ENCODE measurements at regions not wholly inside any gene's neighbourhood (a gene's known extent, or its start where the extent isn't known, plus 50 kb on each side); places are given as distances from the start of the nearest gene placed in this dataset.

DNA sequence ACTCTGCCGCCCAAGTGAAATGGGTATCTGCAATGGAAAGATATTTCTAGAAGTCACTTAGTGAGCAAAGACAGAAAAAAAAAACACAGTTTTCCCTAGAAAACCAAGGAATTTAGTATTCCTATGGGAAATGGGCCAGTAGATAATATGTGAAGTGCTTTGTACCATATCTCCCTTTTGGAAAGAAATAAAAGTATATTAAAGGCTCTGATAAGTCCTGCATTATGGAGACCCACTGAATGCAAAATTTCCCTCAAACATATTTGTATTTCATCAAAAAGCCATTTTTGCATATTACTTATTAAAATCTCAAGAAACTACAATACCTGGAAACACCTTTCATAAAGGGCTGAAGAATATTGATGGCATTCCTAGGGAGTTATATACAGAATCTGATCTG lies 51.6 kb upstream of the DYNLRB2 start:
- DNase-seq = no peak

DNA sequence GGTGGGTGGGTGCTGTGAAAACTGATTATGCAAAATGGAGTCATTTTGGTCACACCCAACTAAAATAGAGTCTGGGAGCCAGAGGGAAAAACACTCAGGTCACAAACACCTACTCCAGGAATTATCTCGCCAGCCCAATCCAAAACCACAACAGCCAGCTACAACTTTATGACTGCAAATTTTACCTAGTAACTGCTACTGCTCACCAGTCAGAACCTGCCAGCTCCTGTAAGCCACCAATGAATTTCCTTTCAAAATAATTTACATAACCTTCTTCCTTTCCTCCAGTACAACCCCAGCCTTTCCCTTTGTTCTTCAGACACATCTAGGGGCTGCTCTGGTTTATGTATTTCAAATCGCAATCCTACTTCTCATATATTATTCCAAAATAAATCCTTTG lies 52.6 kb upstream of the DYNLRB2 start:
- no peak for DNase-seq

DNA sequence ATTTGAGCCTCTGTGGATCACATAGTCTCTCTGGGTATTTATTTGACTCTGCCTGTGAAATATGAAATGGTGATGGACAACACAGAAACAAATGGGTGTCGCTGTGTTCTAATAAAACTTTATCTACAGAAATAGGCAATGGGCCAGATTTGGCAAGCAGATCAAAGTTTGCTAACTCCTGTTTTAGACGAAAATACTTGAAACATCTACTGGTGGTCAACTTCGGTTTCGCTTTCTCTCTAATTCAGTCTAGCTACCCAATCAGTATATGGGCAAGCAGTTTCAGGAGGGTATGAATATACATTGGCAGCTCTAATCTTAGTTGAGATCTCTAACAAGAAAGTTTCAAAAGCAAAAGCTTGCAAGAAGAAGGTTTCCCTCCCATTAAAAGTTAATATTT lies 60.1 kb upstream of the DYNLRB2 start:
- no peak for DNase-seq

DNA sequence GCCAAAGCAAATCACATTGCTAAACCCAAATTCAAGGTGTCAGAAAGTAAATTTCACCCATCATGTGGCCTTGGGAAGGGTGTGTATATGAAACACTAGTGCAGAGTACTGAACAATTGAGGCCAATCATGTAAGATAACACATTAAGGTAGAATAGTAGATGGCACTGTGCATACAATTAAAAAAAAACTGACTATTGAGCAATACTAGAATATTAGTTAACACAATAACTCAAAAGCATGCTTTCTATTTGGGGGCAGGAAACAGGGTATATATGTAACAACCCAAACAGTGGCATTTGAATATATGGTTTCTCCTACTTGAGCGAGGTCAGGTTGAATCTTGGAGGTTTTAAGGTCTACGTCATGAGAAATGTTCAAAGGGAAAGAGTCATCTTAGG lies 63.0 kb upstream of the DYNLRB2 start:
- DNase-seq = no peak

DNA sequence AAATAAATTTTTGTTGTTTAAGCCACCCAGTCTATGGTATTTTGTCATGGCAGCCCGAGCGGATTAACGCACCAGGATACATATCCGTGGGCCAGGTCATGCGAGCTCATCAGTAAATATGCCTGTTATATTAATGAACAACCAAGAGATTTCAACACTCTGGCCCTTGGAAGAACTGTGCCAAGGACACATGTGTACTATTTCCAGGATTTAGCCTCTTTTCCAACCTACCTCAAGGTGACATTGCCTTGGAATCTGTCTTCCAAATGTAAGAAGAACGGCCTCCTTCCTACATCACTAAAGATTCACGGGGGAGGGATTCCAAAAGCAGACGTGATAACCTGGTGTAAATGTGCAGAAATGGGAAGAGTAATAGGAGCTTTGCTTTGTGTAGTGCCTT lies 72.8 kb upstream of the DYNLRB2 start:
- no peak for DNase-seq

DNA sequence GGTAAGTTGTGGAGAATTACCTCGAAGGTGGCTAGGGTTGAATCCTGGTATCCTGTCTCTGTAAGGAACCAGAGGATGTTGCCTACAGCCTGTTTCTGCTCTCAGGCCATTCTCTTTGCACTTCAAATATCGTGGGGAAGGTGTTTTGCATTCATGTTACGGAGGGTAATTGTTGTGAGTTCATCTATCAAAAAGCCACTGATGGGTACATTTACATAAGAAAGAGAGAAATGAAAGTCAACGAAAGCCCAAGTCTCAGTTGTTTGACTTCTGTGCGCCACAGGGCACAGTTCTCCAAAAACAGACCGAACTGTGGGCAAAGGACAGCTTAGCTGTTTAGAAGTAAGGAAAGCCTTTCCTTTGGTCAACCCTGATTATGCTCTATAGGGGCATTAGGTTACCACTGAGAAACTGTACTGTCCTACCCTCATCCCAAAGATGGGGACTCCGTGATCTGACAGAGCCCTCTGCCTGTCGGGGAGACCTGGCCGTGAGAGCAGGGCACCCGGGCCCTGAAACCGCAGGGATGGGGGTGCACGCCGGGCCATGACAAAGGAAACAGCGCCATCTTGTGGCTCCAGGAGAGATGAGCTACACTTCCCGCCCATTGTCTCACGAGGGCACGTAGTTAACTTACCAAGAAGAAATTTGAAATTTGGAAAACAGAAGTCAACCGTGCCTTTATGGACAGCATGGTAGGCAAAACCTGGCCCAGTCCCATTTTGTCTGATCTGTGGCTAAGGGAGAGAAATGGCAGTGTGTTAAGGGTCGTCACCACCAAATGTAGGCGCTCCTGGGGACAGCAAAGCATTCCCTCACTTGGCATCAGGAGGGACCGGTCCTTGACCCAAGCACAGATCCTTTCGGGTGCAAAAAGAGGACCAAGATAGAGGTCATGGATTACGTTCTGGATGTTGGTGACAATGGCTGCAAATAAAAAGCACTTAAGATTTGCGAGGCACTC lies 74.5 kb upstream of the DYNLRB2 start:
- DNase-seq = peak; percentile 65 to 80 (median 77)

DNA sequence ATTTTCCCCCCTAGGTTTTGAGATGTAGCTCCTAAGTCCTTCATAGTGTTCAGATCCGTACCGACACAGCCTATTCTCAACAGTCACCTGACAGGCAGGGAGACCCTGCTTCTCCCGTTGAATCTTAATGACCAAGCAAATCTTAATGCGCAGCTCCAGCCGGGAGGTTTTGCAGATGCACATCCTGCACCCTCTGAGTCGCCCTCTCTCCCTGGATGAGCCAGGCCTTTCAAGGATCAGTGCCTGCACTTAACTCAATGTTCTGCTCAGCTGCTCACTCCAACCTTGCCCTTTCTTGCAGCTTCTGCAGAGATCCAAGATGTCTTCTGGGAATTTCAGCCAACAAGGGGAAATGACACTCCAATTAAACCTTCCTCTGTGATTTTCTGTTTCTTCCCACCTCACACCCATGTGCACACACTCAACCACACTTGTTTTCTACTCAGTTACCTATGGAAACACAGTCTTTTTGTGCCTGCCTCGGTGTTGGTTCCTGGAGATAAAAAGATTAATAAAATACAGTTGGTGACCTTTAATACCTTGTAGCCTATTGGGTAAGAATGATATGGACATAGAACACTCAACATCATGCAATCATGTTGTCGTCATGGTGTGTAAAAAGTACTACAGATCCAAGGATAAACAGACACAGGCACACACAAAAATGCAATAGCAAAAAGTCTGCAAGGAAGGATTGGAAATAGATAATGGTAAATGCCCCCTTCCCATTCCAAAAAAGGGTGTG lies 76.9 kb upstream of the DYNLRB2 start:
- DNase-seq = no peak

DNA sequence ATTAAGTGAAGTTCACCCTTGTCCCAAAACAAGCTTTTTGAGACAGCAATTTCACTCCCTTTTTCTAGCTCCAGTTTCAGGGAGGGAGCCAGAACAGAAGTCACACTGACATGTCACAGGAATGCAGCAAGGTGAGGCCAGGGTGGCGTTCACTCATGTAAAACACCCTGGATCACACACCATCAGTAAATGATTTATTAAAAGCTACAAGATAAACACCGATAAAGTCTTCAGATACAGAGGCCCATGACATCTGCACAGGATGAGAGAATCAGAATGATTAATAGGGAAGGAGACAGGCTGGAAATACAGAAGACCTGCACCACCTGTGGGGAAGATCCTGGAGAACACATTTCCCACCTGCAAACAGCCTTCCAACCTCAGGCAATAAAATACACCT lies 77.5 kb upstream of the DYNLRB2 start:
- DNase-seq = no peak

DNA sequence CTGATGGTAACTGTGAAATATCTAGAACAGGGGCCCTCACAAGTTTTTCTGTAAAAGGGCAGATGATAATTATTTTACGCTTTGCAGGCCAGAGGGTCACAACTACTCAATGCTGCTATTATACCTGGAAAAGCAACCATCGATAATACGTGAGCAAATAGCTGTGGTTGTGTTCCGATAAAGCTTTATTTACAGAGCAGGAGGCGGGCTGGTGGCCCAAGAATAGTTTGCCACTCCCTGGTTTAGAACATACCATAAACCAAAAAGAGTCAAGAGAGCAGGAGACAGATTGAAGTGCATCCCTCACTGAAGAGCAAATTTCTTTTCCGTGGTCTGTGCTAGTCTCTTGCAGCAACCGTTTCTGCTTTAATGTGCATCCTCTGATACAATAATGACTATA lies 77.9 kb upstream of the DYNLRB2 start:
- no peak for DNase-seq

DNA sequence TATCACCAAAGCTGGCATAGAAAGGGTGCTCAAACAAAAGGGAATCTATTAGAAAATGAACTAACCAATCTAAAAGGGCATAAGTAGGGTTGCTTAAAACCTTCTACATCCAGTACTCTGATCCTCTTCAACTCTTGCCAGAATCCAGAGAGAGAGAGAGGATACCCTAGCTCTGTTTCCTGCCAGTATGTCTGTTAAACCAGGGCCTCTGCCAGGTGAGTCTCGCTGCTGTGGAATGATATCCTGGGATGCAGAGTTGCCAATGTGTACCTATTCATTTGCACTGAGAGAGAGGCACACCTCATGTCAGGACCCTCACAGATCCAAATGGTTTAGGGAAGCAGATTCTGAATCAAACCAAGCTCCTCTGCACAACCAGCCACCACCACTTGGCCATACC lies 79.8 kb upstream of the DYNLRB2 start:
- DNase-seq = no peak

DNA sequence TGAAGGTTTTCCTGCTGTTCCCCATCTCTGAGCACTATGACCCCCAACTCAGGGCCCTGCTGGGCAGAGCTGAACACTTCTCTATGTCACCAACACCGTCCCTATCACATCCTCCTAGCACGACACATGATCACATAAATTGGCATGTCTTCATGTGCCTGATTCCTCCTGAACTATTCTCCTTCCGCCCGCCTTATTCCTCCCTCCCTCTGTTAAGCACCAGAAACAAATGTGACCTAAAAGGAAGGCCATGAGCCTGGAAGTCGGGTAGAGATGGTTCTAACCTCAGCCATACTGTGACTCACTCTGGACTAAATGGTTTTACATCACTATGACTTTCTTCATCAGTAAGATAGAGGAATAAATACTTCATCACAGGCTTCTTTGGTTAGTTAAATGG lies 80.8 kb upstream of the DYNLRB2 start:
- no peak for DNase-seq

DNA sequence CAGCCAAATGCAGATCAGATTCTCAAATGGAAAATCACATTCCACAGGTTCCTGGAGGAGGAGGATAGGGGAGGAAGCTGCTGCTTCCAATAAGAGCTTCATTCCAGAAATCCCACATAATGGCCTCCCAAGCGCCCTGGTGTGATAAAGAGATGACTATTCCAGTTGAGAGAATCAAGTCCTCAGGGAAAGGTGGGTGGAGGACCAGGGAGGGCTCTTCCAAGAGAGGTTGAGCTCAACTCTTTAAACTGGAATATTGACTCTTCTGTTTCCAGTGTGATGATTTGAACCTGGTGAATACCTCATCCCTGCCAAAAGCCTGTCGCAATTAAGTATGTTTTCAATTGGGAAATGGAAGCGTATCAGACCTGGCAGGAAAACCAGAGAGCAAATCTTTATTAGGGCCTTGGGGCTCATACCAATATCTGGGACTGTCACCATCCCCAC lies 81.4 kb upstream of the DYNLRB2 start:
- DNase-seq = no peak

DNA sequence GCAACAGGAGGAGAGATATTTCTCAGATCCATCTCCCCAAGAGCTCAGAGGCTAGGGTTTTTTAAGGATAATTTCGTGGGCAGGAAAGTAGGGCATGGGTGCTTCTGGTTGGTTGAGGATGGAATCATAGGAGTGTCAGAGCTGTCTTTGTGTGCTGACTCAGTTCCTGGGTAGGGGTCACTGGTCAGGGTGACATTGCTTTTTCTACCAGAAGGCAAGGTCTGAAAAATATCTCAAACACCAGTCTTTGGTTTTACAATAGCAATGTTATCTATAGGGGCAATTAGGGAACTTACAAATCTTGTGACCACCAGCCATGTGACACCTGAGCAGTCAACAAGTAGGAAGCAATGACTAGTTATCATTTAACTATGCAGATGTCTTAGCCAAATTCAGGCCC lies 82.9 kb upstream of the DYNLRB2 start:
- DNase-seq = no peak

DNA sequence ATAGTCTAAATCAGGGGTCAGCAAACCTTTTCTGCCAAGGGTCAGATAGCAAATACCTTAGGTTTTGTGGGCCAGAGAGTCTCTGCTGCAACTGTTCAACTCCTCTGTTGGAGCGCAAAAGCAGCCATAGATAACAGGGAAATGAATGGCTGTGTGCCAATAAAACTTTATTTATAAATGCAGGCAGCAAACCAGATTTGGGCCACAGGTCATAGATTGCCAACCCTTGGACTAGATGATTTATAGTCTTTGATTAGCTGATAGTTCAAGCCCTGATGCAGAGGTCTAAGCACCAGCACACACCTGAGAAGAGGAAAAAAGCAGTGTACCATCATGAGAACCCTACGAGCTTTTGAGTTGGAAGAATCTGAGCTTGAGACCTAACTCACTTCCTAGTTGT lies 86.0 kb upstream of the DYNLRB2 start:
- no peak for DNase-seq

DNA sequence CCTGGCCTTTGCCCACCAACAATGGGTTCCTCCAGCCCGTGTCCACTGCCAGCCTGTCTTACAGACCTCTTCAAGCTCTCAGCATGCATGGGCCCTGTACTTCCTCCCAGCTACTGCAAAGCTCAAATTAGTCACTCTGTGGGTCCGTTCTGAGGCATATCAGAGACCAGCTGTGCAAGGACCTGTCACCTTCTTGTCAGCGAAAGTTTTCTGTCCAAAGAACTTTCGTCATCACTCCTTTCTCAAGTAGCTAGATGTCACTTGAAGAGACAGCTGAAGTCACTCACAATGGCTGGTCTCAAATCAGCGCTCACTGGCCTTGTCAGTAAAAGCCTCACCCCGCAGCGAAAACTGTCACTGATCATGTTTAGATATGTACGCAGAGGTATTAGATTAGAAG lies 91.4 kb upstream of the DYNLRB2 start:
- DNase-seq = no peak

DNA sequence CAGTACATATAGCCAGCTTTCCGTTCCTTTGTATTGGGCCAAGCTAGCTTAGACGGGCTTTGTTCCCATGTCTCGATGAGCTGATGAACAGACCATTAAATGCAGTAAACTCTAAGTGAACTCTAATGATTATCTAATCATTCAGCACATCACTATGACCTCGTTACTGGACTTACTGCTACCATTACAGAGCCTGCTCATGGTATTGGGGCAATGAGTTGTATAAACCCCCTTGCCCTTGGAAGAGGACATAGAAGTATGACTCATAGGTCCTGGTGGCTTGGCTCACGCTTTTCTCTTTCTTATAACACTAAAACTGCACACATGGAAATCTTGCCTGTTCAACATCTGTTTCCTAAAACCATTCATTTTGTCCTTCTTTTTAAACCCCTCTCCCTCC lies 93.6 kb upstream of the DYNLRB2 start:
- no peak for DNase-seq

DNA sequence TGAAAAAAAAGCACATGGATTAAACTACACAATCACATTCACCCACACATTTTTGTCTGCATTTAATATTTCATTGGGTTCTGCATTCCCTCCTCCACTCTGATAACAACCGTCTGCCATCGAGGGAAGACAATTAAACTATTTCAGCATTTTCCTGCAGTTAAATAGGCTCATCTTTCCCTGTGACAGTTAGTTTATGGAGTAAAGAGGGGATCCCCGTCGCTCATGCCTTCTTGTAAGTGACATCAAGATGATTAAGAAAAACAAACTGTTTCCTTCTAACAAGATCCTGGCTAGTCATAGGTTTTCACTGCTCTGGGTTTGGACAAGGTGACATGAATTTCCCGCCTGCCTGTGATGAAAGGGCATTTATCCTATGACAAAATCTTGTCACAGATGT lies 98.0 kb upstream of the DYNLRB2 start:
- no peak for DNase-seq

DNA sequence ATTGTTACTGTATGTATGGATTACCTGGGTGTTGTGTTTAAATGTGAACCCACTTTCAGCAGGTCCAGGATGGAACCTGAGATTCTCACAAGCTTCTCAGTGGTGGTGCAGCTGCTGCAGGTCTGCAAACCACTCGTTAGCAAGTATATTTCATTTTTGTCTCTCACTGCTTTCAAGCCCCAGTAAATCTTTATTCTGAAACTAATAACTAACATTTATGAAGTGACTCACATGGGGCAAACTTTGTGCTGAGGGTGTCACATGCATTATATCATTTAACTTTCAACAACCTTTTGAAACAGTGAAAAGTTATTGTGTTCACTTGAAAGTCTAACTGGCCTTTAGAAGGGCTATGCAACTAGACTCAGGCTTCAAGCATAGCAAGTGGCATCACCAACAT lies 98.9 kb upstream of the DYNLRB2 start:
- no peak for DNase-seq

DNA sequence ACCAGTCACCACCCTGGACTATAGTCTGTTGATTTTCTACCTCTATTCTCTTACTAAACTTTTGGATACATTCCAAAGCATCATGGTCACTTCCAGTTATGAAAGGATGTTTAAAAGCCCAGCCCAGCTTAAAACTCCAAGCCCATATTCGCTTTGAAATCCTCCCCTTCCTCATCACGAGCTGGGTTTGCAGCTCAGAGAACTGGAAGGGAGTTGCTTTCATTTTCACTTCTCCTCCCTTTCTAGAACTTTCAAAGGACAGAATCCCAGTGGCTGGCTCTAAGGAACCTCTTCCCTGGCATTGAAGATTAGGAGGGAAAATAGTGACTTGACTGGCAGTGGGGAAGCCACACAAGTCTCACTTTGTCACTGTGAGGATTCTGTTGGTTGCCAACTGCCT lies 100.1 kb upstream of the DYNLRB2 start:
- peak in 1 of 3 donors; percentile 1 for DNase-seq

DNA sequence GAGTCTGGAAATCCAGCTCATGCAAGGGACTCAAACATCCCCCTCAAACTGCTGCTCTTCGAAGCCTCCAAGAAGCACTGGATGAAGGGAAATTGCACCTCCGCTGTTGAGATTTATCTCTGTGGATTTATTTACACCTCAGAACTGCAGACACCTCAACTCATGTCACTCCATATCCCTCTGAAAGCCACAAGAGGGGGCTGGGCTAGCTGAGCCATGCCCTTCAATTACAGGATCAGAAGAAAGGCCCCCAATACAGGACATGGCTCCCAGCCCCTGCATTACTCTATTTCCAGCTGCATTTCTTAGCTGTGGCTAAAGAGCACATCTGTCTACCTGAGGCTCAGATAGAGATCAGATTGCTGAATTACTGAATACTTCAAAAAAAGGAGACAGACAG lies 103.1 kb upstream of the DYNLRB2 start:
- no peak for DNase-seq

DNA sequence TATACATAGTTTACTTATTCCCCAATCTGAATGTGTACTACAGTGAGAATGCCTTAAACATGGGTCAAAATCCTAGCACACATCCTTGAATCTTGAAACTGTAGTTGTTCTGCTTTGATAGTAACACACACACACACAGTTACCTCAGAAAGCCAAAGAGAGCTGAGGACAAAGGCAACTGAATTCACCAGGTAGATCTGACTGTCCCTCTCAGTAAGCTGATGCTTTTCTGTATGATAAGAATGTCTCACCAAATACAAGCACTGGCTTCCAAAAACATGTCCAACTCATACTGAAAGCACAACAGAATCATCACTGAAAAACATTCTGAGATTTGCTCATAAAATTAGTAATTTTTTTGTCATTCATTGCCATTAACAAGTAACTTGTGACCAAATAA lies 104.3 kb upstream of the DYNLRB2 start:
- DNase-seq = no peak

DNA sequence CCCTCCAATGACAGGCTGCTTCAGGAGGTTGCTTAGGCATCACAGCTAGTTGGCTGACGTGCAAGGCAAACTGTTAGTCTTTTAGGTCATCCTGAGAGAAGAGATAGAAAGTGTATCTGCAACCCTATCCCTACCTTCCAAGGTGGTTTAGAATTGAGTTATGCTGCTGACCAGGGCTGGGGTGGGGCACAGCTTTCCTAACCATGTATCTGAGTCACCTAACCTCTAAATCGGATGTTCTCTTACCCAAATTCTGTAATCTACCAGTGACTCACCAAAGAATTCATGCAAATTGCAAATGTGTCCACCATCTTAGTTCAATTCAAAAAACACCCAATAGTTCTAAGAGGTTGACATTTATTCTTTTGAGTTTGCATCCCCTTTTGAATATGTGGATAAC lies 107.2 kb upstream of the DYNLRB2 start:
- DNase-seq = no peak

DNA sequence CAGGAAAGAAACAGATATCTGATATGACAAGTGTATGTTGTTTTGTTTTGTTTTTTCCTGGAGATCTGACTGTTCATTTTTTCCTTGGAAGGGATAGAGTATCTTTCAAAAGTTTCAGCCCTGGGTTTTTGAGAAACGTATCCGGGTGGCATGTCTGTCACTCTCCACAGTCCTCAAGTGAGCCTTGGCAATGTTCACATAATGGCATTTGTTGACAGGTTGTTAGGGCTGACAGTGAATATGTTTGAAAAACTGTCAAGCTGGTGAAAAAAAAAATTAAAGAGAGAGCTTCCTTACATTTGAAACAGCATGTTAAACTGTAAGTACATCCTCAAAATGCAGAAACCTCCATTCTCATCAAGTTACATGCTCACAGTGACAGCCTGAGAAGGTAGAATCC lies 113.0 kb upstream of the DYNLRB2 start:
- no peak for DNase-seq
